Testis (tissue), 2 donors: ENCODE measurements at regions not wholly inside any gene's neighbourhood (a gene's known extent, or its start where the extent isn't known, plus 50 kb on each side); places are given as distances from the start of the nearest gene placed in this dataset.

Source experiments
- DNase-seq: peaks from one replicate; pipeline ENCODE4 v3.0.0-alpha.2; 2019
- H3K27ac ChIP-seq, 2 donors: fragments of 200-600 bp; sonication (generic); one replicate each; pipeline ENCODE4 v1.5.1; 2019
- H3K27me3 ChIP-seq: fragments of 200-600 bp; sonication (generic); one replicate; pipeline ENCODE4 v1.5.1; 2019
- H3K36me3 ChIP-seq: fragments of 200-600 bp; sonication (generic); one replicate; pipeline ENCODE4 v1.5.1; 2017; ENCODE audit warnings: low read depth; ENCODE audit errors: missing control alignments
- H3K4me1 ChIP-seq: fragments of 200-600 bp; sonication (generic); one replicate; pipeline ENCODE4 v1.5.1; 2019
- H3K4me3 ChIP-seq, 2 donors: fragments of 200-600 bp; sonication (generic); one replicate each; pipeline ENCODE4 v1.5.1; 2017 to 2019
- H3K9me3 ChIP-seq: fragments of 200-600 bp; sonication (generic); one replicate; pipeline ENCODE4 v1.5.1; 2017
- CTCF ChIP-seq, 3 experiments: fragments of 450-650 bp in 2 of 3; fragments of 200-600 bp in 1 of 3; sonication (generic) in 1 of 3; IDR thresholded peaks; one replicate each; pipeline ENCODE4 v1.5.1; 2016 to 2019; ENCODE audit warnings: antibody characterized with exemption in 3 of 3, mild to moderate bottlenecking in 2 of 3, moderate library complexity in 1 of 3
- POLR2A ChIP-seq: fragments of 450-650 bp; IDR thresholded peaks from one replicate; pipeline ENCODE4 v1.6.1; 2017; ENCODE audit warnings: antibody characterized with exemption, mild to moderate bottlenecking, moderate library complexity
- WGBS, 2 donors: methylation state at CpG; one replicate each; pipeline ENCODE4 v1.1.5; 2018; 5-methylcytosine and 5-hydroxymethylcytosine counted together
- intact Hi-C: fragments of 100-400 bp; cut with DNase I; formaldehyde crosslinking; loops from one replicate; pipeline ENCODE4 v1.15.1; 2023; ENCODE audit warnings: low total_unique reads

GRCh38 chr10:111944331-111944730, 239.2 kb downstream of the GPAM start:
- H3K27ac ChIP-seq = no peak overlapping the region
- intact Hi-C loops = no loop called here
- no peaks in the 10 kb centered on the region for H3K27me3 ChIP-seq
- H3K9me3 ChIP-seq = no peaks in the 10 kb centered on the region
- DNase-seq = peak; percentile 15
- TF ChIP-seq CTCF (IDR thresholded peaks at IDR 0.05) (no peak), POLR2A (no peak)
- WGBS, 2 donors = 83 to 86% methylated on average over 1 to 6 of the region's 6 CpGs
- H3K4me1 ChIP-seq = no peaks in the 10 kb centered on the region
- H3K4me3 ChIP-seq = no peak overlapping the region
- no peaks in the 10 kb centered on the region for H3K36me3 ChIP-seq

DNA sequence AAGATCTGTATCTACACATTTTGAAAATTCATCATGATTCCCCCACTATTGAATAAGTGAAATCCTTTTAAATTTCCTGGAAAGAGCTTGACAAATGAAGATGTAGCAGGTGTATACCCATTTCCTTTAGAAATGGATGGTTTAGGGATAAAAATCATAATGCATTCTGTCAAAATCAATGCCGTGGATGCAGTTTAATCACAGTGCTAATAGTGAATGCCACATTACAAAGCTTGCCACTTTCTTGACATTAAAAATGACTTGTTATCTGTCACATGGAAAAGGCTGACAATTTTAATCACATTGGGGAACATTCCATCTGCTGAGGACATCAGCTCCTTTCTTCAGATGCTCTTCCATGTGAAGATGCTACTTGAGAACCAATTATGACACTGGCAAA, 229.6 kb downstream of the GPAM start:
- intact Hi-C loops = no loop called here
- TF ChIP-seq POLR2A (no peak), CTCF (IDR thresholded peaks at IDR 0.05) (no peak)
- H3K27ac ChIP-seq = no peak overlapping the region

DNA sequence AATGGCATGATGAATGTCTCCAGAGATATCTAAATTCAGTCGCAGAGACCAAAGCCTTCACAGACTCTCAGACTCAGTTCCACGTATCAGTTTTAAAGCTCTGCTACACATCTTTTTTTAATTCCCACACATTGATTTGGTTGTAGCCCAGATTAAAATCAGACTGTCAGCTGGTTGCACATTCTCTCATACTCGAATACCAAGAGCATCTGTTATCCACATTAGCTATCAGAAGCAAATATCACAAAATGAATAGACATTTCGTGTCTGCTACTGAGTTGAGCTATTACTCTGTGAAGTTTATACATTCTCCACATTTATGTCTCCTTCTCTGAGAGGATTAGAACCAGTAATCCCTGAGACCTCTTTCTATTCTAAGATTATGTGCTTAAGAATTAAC, 229.2 kb downstream of the GPAM start:
- Histone ChIP-seq H3K4me3 (no peak overlapping the region), H3K27me3 (no peaks in the 10 kb centered on the region), H3K36me3 (no peaks in the 10 kb centered on the region), H3K4me1 (no peaks in the 10 kb centered on the region), H3K27ac (no peak overlapping the region), H3K9me3 (no peaks in the 10 kb centered on the region)
- DNase-seq = no peak
- no peak for TF ChIP-seq POLR2A
- TF ChIP-seq CTCF (IDR thresholded peaks at IDR 0.05) = no peak
- intact Hi-C loops = no loop called here
- 79 to 84% methylated on average over 4 of the region's 4 CpGs for WGBS, 2 donors

More for the DNA sequence above, 229.6 kb downstream of the GPAM start:
- no peaks in the 10 kb centered on the region for H3K27me3 ChIP-seq
- WGBS, 2 donors = 64 to 90% methylated on average over 1 of the region's 1 CpG
- no peaks in the 10 kb centered on the region for H3K4me1 ChIP-seq
- DNase-seq = no peak
- no peaks in the 10 kb centered on the region for H3K9me3 ChIP-seq
- no peak overlapping the region for H3K4me3 ChIP-seq
- no peaks in the 10 kb centered on the region for H3K36me3 ChIP-seq

DNA sequence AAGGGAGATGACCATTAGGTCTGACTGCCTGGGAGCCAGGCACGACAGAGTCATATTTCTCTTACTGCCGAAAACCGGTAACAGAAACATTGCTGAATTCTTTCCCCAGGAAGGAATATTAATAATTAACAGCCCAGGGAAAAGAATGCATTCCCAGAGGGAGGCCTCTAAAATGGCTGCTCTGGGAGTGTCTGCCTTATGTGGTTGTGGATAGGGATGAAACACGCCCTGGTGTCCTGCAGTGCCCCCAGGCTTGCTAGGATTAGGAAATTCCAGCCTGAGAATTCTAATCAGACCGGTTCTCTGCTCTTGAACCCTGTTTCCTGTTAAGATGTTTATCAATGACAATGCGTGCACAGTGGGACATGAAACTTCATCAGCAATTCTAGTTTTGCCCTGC, 226.7 kb downstream of the GPAM start:
- no peak for TF ChIP-seq POLR2A
- TF ChIP-seq CTCF (IDR thresholded peaks at IDR 0.05) = no peak
- H3K27me3 ChIP-seq = no peaks in the 10 kb centered on the region
- no peaks in the 10 kb centered on the region for H3K36me3 ChIP-seq
- H3K9me3 ChIP-seq = no peaks in the 10 kb centered on the region
- H3K4me1 ChIP-seq = no peaks in the 10 kb centered on the region
- 87 to 90% methylated on average over 6 of the region's 6 CpGs for WGBS, 2 donors
- no peak overlapping the region for H3K4me3 ChIP-seq
- intact Hi-C loops = no loop called here
- H3K27ac ChIP-seq = no peak overlapping the region
- DNase-seq = no peak

- no peaks in the 10 kb centered on the region for H3K4me1 ChIP-seq
- no peaks in the 10 kb centered on the region for H3K36me3 ChIP-seq
- H3K4me3 ChIP-seq = no peak overlapping the region
- no peaks in the 10 kb centered on the region for H3K27me3 ChIP-seq
- TF ChIP-seq POLR2A (no peak), CTCF (IDR thresholded peaks at IDR 0.05) (no peak)
- no peak overlapping the region for H3K27ac ChIP-seq
- DNase-seq = no peak
- intact Hi-C loops = no loop called here
- 89 to 91% methylated on average over 5 of the region's 5 CpGs for WGBS, 2 donors
- H3K9me3 ChIP-seq = no peaks in the 10 kb centered on the region
These were observed 220.6 kb downstream of the GPAM start for GRCh38 chr10:111962951-111963350.
